SH-SY5Y (cell line): ENCODE measurements at regions not wholly inside any gene's neighbourhood (a gene's known extent, or its start where the extent isn't known, plus 50 kb on each side); places are given as distances from the start of the nearest gene placed in this dataset.

ENCODE experiments used
- GATA2 ChIP-seq: IDR thresholded peaks from 2 replicates; pipeline ENCODE4 v1.6.1; 2011; ENCODE audit warnings: mild to moderate bottlenecking, low read depth, low read length
- GATA3 ChIP-seq: IDR thresholded peaks from 2 replicates; pipeline ENCODE4 v1.6.1; 2011; ENCODE audit warnings: low read depth, mild to moderate bottlenecking, low read length, moderate library complexity

DNA sequence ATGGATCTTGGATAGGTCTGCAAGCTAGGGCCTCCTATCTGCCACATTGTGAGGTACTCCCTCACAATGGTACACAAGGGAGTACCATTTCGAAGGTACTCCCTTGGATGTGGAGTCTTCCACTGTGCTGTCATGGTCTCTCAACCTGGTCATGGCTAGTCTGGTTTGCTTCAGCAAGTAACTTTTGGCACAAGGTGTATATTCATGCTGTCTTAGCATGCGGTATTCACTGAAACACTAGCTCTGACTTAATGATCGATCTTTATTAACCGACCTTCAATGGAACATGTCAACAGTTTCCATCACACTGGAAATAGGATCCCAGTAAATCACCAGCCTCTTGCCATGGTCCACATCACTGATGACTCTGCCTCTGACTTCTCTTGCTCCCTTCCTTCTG is 77.5 kb upstream of the HS3ST1 start:
- TF ChIP-seq GATA3 = no peak
- no peak for TF ChIP-seq GATA2

DNA sequence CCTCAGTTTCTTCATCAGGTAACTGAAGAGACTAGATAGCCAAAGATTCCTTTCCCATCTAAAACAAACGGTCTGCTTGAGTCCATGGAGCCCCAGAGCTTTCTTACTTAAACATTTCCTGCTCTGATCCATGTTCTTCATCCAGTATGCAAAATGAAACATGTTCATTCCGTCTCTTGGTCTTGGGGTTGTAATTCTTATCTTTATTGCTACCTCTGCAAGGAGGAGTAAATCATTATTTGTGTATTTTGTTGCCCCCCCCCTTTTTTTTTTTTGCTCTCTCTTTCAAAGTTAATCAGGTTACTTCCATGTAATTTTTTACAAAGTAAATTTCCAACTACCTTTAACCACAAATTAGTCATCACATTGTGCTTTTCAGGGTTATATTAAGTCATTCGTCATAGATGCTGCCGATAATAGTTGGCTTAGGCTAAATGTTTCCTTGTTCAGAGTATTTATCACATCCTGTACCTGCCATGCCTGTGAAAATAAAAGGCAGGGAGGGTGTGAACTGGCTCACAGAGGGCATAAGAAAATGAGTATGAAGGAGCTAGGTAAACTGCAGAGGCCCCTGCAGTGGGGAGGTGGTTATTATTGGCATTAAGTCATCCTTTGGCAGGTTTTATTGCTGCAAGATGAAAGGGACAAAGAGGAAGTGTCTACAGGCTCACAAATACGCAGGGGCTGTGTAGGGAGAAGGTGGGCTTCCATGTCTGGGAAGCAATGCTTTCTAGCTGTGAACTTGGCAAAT is 76.7 kb upstream of the HS3ST1 start:
- TF ChIP-seq GATA2 (no peak), GATA3 (no peak)

DNA sequence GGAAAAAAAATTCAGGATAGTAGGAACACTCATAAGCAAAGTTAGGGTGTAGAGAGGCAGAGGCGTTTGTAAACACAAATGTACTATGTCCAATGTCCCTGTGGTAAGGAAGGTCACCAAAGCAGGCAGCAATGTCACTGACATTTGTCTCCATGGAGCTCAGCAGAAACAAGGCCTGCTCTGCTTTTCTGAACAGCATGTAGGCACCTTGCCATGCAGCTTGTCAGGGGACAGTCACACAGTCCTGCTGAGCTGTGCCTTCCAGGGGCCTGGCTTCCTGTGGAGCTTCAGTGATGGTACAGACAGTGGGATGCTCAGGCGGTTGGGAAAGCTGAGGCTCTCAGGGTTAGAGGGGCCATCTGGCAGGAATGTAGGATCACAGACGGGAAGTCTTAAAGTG is 74.5 kb upstream of the HS3ST1 start:
- TF ChIP-seq GATA2 (no peak), GATA3 (no peak)

DNA sequence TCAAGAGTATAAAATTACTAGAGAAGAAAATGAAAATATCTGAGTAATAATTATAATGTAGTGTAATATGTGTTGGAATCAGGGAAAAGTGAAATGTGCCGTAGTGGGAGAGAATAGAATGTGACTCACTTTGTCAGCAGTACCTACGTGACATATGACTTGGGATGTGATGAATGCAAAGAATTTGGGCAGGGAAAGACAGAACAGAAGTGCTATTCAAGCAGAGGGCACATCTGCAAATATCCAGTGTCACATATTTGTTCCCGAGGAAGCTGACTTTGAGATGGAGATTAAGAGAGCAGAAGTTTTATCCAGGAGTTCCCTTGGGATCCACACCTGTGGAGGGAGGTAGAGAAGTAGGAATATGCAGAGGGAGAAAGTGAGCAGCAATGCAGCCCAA is 69.3 kb upstream of the HS3ST1 start:
- TF ChIP-seq GATA3 (no peak), GATA2 (no peak)

DNA sequence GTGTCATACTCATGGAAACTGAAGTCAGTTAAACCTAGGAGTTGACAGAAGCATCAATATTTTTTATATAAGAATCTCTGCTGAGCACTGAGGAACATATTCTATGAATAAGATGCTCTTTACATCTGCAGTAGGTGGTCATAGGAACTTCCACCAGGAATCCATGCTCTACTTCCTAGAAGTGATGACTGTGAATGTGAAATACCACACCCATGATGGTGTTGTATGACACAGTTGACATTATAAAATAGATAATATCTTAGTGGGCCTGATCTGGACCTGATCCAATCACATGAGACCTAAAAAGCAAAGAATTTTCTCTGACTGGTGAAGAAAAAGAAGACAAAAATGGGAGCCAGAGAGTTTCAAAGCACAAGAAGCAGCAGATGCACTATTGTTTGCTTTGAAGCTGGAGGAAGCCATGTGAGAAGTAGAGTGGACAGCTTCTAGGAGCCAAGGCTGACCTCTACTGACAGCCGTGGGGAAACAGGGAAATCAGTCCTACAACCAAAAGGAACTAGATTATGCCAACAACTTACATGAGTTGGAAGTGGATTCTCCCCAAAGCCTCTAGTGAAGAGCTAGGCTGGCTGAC is 68.6 kb upstream of the HS3ST1 start:
- TF ChIP-seq GATA3 = no peak
- TF ChIP-seq GATA2 = no peak

DNA sequence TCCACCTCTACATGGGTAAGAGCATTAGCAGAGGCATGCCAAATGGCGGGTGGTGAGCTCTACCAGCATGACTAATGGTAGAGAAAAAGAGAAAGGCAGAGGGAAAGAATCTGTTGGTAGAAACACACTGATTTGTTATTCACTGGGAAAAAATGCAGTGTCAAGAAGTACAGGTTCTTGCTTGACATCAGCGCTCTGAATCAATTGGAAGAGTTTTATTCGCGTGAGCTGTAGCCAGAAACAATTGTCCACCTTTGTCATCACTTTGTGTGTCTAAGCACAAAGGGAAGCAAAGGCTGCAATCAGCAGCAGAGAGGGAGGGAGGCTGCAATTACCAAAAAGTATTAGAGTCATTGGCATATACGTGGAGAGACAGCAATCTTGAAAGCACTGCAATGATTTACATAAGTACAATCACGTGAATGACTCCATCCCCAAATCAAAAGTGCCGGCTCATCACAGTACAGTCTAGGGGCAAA is 67.7 kb upstream of the HS3ST1 start:
- TF ChIP-seq GATA3 (no peak), GATA2 (no peak)

DNA sequence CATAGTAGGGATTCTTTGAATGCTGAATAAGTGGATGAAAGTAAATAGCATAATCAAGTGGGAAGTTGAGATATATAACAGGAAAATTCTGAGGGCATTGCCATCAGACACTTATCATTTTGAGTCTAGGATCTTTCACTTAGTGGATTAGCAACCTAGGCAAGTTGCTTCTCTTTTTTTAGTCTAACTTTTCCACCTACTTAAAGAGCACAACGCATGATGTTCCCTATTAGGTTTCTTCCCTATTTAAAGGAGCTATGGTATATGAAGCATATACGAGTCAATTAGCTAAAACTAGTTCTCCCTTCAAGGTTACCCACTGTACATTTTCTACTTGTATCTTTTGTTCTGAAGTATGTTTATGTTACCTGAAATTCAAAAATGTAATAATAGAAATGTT is 67.1 kb upstream of the HS3ST1 start:
- TF ChIP-seq GATA3 = no peak
- TF ChIP-seq GATA2 = no peak

DNA sequence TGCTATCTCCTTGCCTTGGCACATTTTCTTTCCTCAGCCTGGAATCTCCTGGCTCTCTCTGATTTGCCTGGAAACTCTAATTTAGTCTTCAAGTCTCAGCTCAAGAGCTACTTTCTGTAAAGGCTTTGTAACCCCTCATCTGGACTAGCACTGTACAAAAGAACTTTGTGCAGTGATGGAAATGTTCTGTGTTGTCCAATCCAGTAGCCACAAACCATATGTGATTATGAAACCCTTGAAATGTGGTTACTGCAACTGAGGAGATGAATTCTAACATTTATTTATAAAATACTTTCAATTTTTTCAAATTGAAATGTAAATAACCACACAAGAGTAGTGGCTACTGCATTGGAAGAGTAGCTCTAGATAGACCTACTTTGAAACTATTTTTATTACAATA is 66.6 kb upstream of the HS3ST1 start:
- TF ChIP-seq GATA2 (no peak), GATA3 (no peak)

DNA sequence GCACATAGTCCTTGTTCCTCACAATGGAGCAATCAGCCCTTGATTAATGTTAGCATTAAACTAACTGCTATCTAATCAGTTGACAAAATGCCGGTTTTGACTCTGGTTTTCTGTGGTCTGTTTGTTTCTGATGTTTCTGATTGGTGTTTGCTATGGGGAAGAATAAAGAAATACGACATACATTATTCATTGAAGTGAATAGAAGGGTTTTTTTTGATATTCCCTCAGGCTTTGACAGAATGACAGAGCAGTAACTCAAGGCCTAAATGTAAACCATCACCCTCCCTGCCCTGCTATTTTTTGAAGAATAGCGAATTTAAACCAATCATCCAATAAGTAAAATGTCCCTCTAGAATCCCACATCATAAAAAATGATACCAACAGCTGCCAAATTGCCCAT is 65.5 kb upstream of the HS3ST1 start:
- TF ChIP-seq GATA2 (no peak), GATA3 (no peak)

DNA sequence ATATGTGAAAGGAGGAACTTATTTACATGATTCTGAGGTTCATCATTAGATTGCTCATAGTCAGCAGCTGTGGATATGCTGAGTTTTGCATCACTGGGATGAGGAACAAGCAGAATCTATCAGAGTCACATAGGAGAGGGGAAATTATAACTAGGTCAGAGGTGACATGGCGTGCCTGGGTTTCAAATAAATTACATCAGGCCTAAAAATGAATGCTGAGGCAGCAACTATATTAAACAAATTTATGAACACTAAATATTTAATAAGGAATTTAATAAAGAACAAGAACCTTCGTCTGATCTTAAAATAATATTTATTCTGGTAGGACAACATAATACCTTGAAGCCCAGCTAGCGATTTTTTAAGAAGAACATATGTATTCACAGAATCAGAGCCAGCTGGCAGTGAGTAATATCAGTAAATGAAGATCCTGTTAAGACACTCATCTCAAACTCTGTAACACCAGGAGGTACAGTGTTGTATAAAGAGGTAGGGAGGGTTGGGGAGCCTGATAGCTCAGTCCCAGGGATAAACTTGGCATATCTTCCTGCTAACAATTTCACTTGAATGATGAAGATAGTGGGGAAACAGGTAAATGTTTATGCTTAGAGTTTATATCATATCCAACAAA is 60.9 kb upstream of the HS3ST1 start:
- TF ChIP-seq GATA2 = no peak

DNA sequence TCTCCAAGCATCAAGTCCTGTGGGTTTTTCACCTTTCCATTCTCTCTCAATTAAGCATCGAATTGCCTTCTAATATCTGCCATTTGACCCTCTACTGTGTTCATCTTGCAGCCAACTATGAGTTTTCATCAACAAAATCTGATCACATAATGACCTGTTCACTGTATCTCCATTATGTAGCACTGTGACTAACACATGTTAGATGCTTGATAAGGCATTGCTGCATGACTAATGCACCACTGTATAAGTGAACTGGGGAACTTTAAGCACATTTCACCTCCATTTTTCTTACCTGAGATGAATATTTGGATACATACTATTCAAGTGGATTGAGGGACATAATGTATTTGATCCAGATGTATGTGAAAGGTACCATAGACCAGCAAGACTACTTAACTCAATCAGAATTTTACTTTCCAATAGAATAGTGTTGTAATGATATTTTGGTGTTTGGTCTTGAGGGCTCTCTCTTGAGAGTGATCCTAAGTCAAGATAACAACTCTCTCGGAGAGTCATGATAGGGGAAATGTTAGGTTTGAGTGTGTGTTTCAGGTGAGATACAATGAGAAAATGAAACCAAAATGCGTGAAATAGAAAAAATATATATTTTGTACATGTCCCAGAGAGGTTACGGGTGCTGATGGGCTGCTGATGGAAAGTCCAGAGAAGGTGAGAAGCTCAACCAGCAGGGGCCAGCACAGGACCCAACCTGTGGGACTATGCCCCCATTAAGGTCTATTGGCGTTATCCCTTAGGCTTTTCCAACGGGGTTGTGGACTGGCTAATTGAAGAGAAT is 60.2 kb upstream of the HS3ST1 start:
- no peak for TF ChIP-seq GATA3
- no peak for TF ChIP-seq GATA2

DNA sequence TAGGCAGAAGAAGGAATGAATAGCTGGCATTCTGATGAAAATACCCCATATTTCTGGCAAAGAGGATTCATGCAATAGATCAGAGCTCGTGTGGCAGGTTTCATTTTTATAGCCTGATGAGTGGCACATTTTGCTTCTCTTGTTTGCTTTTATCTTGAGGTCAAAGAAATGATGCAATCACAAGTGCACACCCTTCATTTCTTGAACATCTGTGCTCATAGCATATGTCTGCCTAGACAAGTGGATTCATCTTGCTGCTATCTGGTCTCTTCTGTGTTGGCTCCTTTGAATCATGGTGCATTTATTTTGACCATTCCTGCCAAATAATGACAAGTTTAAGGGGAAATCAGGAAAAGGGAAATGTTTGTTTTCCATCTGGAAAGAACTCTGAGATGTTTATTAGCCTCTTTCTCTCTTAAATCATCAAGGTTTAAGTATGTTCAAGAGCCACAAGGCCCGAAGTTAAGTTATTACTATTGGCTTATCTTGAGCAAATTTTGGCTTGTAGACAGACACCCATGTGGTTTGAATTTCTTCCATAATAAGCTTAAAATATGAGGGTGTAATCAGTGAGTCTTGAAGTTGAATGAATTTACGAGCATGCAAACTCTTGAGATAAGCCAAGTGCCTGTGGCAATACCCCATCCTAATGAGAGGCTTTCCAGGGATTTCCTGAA is 59.3 kb upstream of the HS3ST1 start:
- TF ChIP-seq GATA2 = no peak
- TF ChIP-seq GATA3 = no peak

DNA sequence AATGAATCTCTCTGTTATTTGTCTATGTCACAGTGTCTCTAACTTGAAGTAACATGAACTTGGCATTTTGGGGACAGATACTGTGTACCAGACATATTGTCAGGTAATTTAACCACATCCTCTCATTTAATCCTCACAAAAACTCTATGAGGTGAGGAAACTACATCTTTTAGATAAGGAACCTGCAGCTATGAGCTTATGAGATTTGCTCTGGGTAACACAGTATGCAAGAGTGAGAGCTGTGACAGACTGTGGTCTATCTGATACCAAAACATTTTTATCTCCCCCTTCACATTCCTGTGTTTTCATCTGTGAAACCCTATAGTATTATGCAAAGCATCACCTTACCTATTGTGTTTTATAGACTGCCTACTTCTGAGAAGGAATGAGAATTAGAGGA is 58.4 kb upstream of the HS3ST1 start:
- TF ChIP-seq GATA2 (no peak), GATA3 (no peak)

DNA sequence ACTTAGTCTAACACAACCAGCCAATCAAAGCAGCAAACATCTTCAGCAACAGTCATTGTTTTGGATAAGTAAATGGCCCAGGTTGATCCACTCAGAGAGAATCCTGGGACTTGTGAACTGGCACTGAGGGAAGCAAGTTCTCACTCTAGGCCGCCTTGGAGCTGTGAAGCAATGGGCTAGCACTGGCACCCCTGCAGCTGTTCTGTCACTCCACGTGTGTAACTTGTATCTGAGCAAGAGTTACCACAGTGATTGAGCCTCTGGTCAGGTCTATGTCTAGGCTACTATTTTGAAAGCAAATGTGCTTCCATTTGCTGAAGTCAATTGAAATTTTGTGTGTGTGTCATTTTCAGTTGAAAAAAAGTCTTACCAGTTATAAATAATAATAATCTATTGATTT is 57.2 kb upstream of the HS3ST1 start:
- no peak for TF ChIP-seq GATA2
- no peak for TF ChIP-seq GATA3

DNA sequence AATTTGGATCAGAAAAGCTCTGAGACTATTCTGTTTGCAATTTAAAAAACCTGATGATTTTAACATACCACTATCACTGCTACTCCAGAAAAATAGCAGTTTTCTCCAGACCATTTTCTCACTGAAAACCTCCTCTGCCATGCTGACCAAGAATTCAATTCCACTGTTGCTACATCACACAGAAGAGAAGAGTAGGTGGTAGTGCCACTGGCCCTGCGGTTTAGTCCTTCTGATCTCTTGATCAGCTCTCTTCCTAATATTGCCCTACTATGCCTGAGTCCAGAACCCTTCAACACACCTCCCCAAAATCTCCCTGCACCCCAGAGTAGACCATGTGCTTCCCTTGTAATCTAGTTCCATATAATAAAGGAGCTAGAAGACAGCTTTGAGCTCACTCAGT is 55.8 kb upstream of the HS3ST1 start:
- TF ChIP-seq GATA3 (no peak), GATA2 (no peak)
